ENCODE measurements at regions not wholly inside any gene's neighbourhood (a gene's known extent, or its start where the extent isn't known, plus 50 kb on each side); places are given as distances from the start of the nearest gene placed in this dataset.

- H3K27ac ChIP-seq (ENCODE audit: insufficient read depth, low read depth, low read length) = peak overlapping the region; percentile 34
- H3K9me3 ChIP-seq (replicated peaks; ENCODE audit: control insufficient read depth, insufficient read depth, low read length) = no peaks in the 10 kb centered on the region
- H3K9me1 ChIP-seq (replicated peaks; ENCODE audit: control insufficient read depth, extremely low read depth, insufficient read depth, low read length) = no peaks in the 10 kb centered on the region
- peak overlapping the region; percentile 3 for H3K9ac ChIP-seq (replicated peaks; ENCODE audit: extremely low read depth, insufficient read depth, low read length)
- BruUV-seq (replicated peaks) = no TSS peak
- no peaks in the 10 kb centered on the region for H4K20me1 ChIP-seq (replicated peaks; ENCODE audit: control insufficient read depth, extremely low read depth, insufficient read depth, low read length)
- no peaks in the 10 kb centered on the region for H3K79me2 ChIP-seq (ENCODE audit: control insufficient read depth, insufficient read depth, low read length)
- ChIA-PET POLR2A (no interaction called here), CTCF (no interaction called here)
- no peaks in the 10 kb centered on the region for H3K36me3 ChIP-seq (ENCODE audit: control insufficient read depth in 2 of 2, extremely low read depth in 1 of 2, insufficient read depth in 2 of 2, low read length in 2 of 2)
- peak; percentile 65 for FAIRE-seq
- intact Hi-C loops (cut with micrococcal nuclease) (loop anchor here (1.0 to 2.0 kb wide), 4 partner anchors 11 to 101 kb away; partner anchors contain the start of gene TENT5A), dilution Hi-C loops (cut with MboI; ENCODE audit: extremely low pct_ligation_motif_present, low sequenced_read_pairs) (no loop called here)
- no peak overlapping the region for H3K4me3 ChIP-seq (replicated peaks in 1 of 3; ENCODE audit: insufficient read depth in 1 of 3, low read depth in 1 of 3, low read length in 3 of 3)
- H2AFZ ChIP-seq (ENCODE audit: low read depth, low read length) = peak overlapping the region; percentile 62
- H3K4me1 ChIP-seq (ENCODE audit: control insufficient read depth, extremely low read depth, insufficient read depth, low read length) = peaks cover 16% of the 10 kb centered on the region
- peak overlapping the region; percentile 87 for H3K4me2 ChIP-seq (ENCODE audit: insufficient read depth, low read length)
- no peak for TF ChIP-seq JUN (IDR thresholded peaks at IDR 0.05; ENCODE audit: borderline replicate concordance, insufficient read depth, insufficient read length, low read depth)
- TF ChIP-seq GATA2 (IDR thresholded peaks at IDR 0.05; ENCODE audit: insufficient read depth, insufficient read length, low read depth, low read length) = peak; percentile 62
- TF ChIP-seq POLR2AphosphoS5 (IDR thresholded peaks at IDR 0.05; ENCODE audit: insufficient read depth, low read depth, low read length) = peak; percentile 62
- no peak for TF ChIP-seq MYC (IDR thresholded peaks at IDR 0.05; ENCODE audit: low read depth, low read length)
- no peaks in the 10 kb centered on the region for H3K27me3 ChIP-seq (ENCODE audit: control insufficient read depth in 2 of 2, insufficient read depth in 2 of 2, low read length in 2 of 2)
- no peak for DNase-seq (ENCODE audit: low read depth, low spot score)
These were observed 101.5 kb upstream of the TENT5A start for GRCh38 chr6:81853975-81854374.

- no peak for DNase-seq (ENCODE audit: low read depth, low spot score)
These were observed 96.8 kb upstream of the TENT5A start for GRCh38 chr6:81849248-81849647.

More at GRCh38 chr6:81849248-81849647, 96.8 kb upstream of the TENT5A start:
- POLR2A ChIA-PET = no interaction called here
- dilution Hi-C loops (cut with MboI; ENCODE audit: extremely low pct_ligation_motif_present, low sequenced_read_pairs) (no loop called here), intact Hi-C loops (cut with micrococcal nuclease) (no loop called here)
- Histone ChIP-seq H3K9me3 (replicated peaks; ENCODE audit: control insufficient read depth, insufficient read depth, low read length) (no peaks in the 10 kb centered on the region), H4K20me1 (replicated peaks; ENCODE audit: control insufficient read depth, extremely low read depth, insufficient read depth, low read length) (no peaks in the 10 kb centered on the region), H3K79me2 (ENCODE audit: control insufficient read depth, insufficient read depth, low read length) (no peaks in the 10 kb centered on the region), H3K9me1 (replicated peaks; ENCODE audit: control insufficient read depth, extremely low read depth, insufficient read depth, low read length) (no peaks in the 10 kb centered on the region), H3K4me2 (ENCODE audit: insufficient read depth, low read length) (no peak overlapping the region), H2AFZ (ENCODE audit: low read depth, low read length) (no peak overlapping the region), H3K27me3 (ENCODE audit: control insufficient read depth in 2 of 2, insufficient read depth in 2 of 2, low read length in 2 of 2) (no peaks in the 10 kb centered on the region), H3K9ac (replicated peaks; ENCODE audit: extremely low read depth, insufficient read depth, low read length) (no peak overlapping the region), H3K4me1 (ENCODE audit: control insufficient read depth, extremely low read depth, insufficient read depth, low read length) (peaks cover 9% of the 10 kb centered on the region), H3K36me3 (ENCODE audit: control insufficient read depth in 2 of 2, extremely low read depth in 1 of 2, insufficient read depth in 2 of 2, low read length in 2 of 2) (no peaks in the 10 kb centered on the region), H3K27ac (ENCODE audit: insufficient read depth, low read depth, low read length) (no peak overlapping the region), H3K4me3 (replicated peaks in 1 of 3; ENCODE audit: insufficient read depth in 1 of 3, low read depth in 1 of 3, low read length in 3 of 3) (no peak overlapping the region)
- FAIRE-seq = no peak
- CTCF ChIA-PET = no interaction called here
- BruUV-seq (replicated peaks) = no TSS peak
- no peak for TF ChIP-seq CTCF (IDR thresholded peaks at IDR 0.05; ENCODE audit: extremely low read depth in 1 of 2, insufficient read depth in 1 of 2, low read depth in 1 of 2, low read length in 2 of 2)
- no peak for TF ChIP-seq GATA2 (IDR thresholded peaks at IDR 0.05; ENCODE audit: insufficient read depth, insufficient read length, low read depth, low read length)
- no peak for TF ChIP-seq POLR2AphosphoS5 (IDR thresholded peaks at IDR 0.05; ENCODE audit: insufficient read depth, low read depth, low read length)
- no peak for TF ChIP-seq POLR2A (IDR thresholded peaks at IDR 0.05; ENCODE audit: low read depth, low read length)
- no peak for TF ChIP-seq FOS (IDR thresholded peaks at IDR 0.05; ENCODE audit: borderline replicate concordance, insufficient read depth, low read length)

Measured in endothelial cell of umbilical vein (primary cell).